GM12878 (cell line): ENCODE measurements at regions not wholly inside any gene's neighbourhood (a gene's known extent, or its start where the extent isn't known, plus 50 kb on each side); places are given as distances from the start of the nearest gene placed in this dataset.

Experiments
- ATAC-seq: fragments of 200-7000 bp; cut with Tn5 transposase; 3 replicates; pipeline ENCODE4 v1.9.1; 2020; ENCODE audit warnings: mild to moderate bottlenecking, moderate library complexity
- BruUV-seq: library from RNA; stranded (reverse); fragments of 400-500 nt; replicated peaks from 2 replicates; lab custom pipeline; 2021; lab: Mats Ljungman, UMichigan
- CTCF ChIA-PET: fragments of 300-600 bp; sonication (Branson Sonifier 250); formaldehyde crosslinking; extraction: SDS; loops from one replicate; lab custom pipeline; 2021; ENCODE audit warnings: inconsistent platforms; lab: Yijun Ruan, JAX
- POLR2A ChIA-PET: fragments of 350-600 bp; formaldehyde crosslinking; extraction: SDS; loops from one replicate; lab custom pipeline; 2021; ENCODE audit warnings: inconsistent platforms; lab: Charles Lee
- RAD21 ChIA-PET: fragments of 300-600 bp; sonication (Branson Sonifier 250); formaldehyde crosslinking; loops from one replicate; lab custom pipeline; 2023; ENCODE audit warnings: antibody characterized with exemption; ENCODE audit not compliant: unreplicated experiment; lab: Charles Lee
- SMC1A ChIA-PET: fragments of 300-600 bp; sonication (Branson Sonifier 250); formaldehyde crosslinking; loops from one replicate; lab custom pipeline; 2023; ENCODE audit not compliant: unreplicated experiment, uncharacterized antibody; lab: Charles Lee
- DNase-seq: peaks from one replicate; pipeline ENCODE4 v3.0.0-alpha.2; 2011; ENCODE audit warnings: low read depth, low spot score
- FAIRE-seq: peaks from 3 replicates; lab custom pipeline; 2011; peaks lifted over from hg19 to GRCh38; lab: Jason Lieb, UNC
- H2AFZ ChIP-seq: 2 replicates; pipeline ENCODE4 v1.6.0; 2011; ENCODE audit warnings: low read depth, low read length, control low read depth; ENCODE audit not compliant: control insufficient read depth
- H3K27ac ChIP-seq: 2 replicates; pipeline ENCODE4 v1.5.1; 2011; ENCODE audit warnings: control low read depth; ENCODE audit not compliant: control insufficient read depth, insufficient read depth
- H3K27me3 ChIP-seq, 2 experiments: replicated peaks in 1 of 2; 2 replicates each; pipeline versions ENCODE4 v1.6.0 to v1.6.1; 2011; ENCODE audit warnings: low read length in 1 of 2; ENCODE audit not compliant: control insufficient read depth in 2 of 2, insufficient read depth in 2 of 2
- H3K36me3 ChIP-seq, 2 experiments: 2 replicates each; pipeline ENCODE4 v1.5.1; 2011; ENCODE audit warnings: low read length in 1 of 2; ENCODE audit not compliant: control insufficient read depth in 2 of 2, insufficient read depth in 2 of 2
- H3K4me1 ChIP-seq: 2 replicates; pipeline ENCODE4 v1.6.1; 2011; ENCODE audit warnings: mild to moderate bottlenecking, low read length, moderate library complexity, mixed read lengths; ENCODE audit not compliant: control insufficient read depth, insufficient read depth
- H3K4me2 ChIP-seq: 2 replicates; pipeline ENCODE4 v1.6.0; 2011; ENCODE audit warnings: control low read depth; ENCODE audit not compliant: control insufficient read depth, insufficient read depth
- H3K4me3 ChIP-seq: fragments of 200-600 bp; sonication (generic); 2 replicates; pipeline ENCODE4 v1.5.1; 2016
- H3K79me2 ChIP-seq: 2 replicates; pipeline ENCODE4 v1.6.0; 2011; ENCODE audit warnings: low read length; ENCODE audit not compliant: control insufficient read depth, insufficient read depth
- H3K9ac ChIP-seq: 2 replicates; pipeline ENCODE4 v1.8.0; 2011; ENCODE audit warnings: low read length, control low read depth, mixed read lengths; ENCODE audit not compliant: control insufficient read depth, insufficient read depth
- H3K9me3 ChIP-seq: replicated peaks from 3 replicates; pipeline ENCODE4 v1.5.1; 2011; ENCODE audit warnings: mild to moderate bottlenecking, low read length; ENCODE audit not compliant: control insufficient read depth, insufficient read depth
- H4K20me1 ChIP-seq: 2 replicates; pipeline ENCODE4 v1.6.0; 2011; ENCODE audit not compliant: control insufficient read depth, insufficient read depth
- CBX3 ChIP-seq: fragments of 200-600 bp; sonication (generic); IDR thresholded peaks from 2 replicates; pipeline ENCODE4 v1.6.1; 2016; ENCODE audit warnings: low read depth, borderline replicate concordance
- CHD2 ChIP-seq: IDR thresholded peaks from 2 replicates; pipeline ENCODE4 v1.6.1; 2011; ENCODE audit warnings: low read depth, low read length, improper control_type of control experiment, borderline replicate concordance
- CREB1 ChIP-seq: IDR thresholded peaks from 2 replicates; pipeline ENCODE4 v1.6.1; 2012; ENCODE audit warnings: low read depth, mild to moderate bottlenecking, inconsistent platforms
- FOS ChIP-seq: IDR thresholded peaks from 3 replicates; pipeline ENCODE4 v1.6.1; 2011; ENCODE audit warnings: borderline replicate concordance; ENCODE audit not compliant: insufficient read length; ENCODE audit errors: extremely low read depth
- HDAC2 ChIP-seq: fragments of 200-600 bp; sonication (generic); IDR thresholded peaks from 2 replicates; pipeline ENCODE4 v1.6.1; 2017
- MYC ChIP-seq: IDR thresholded peaks from 2 replicates; pipeline ENCODE4 v1.6.1; 2011; ENCODE audit warnings: mild to moderate bottlenecking, low read length, moderate library complexity, inconsistent platforms; ENCODE audit not compliant: insufficient read depth, insufficient replicate concordance, insufficient read length, severe bottlenecking
- SUPT20H ChIP-seq: IDR thresholded peaks from 2 replicates; pipeline ENCODE4 v1.6.1; 2011; ENCODE audit warnings: low read depth, mild to moderate bottlenecking, low read length, moderate library complexity, borderline replicate concordance; ENCODE audit not compliant: control insufficient read depth
- USF1 ChIP-seq: IDR thresholded peaks from 2 replicates; pipeline ENCODE4 v1.6.1; 2011; ENCODE audit warnings: borderline replicate concordance, low read depth, mild to moderate bottlenecking, moderate library complexity, mixed read lengths, low read length; ENCODE audit not compliant: insufficient read depth; ENCODE audit errors: extremely low read length
- USF2 ChIP-seq: IDR thresholded peaks from 2 replicates; pipeline ENCODE4 v1.6.1; 2011; ENCODE audit warnings: low read depth, low read length, improper control_type of control experiment, borderline replicate concordance
- WGBS: methylation state at CpG from one replicate; pipeline ENCODE4 v1.1.6; 2016; ENCODE audit warnings: low lambda C conversion rate; ENCODE audit not compliant: insufficient replicate concordance, insufficient coverage; ENCODE audit errors: missing lambda C conversion rate; 5-methylcytosine and 5-hydroxymethylcytosine counted together
- in situ Hi-C: fragments of 300-500 bp; cut with MboI; formaldehyde crosslinking; loops from 9 replicates; pipeline ENCODE4 v1.14.3; 2018; ENCODE audit warnings: mixed read lengths
- intact Hi-C: fragments of 100-400 bp; cut with micrococcal nuclease; formaldehyde crosslinking; loops from one replicate; pipeline ENCODE4 v1.14.2; 2022; ENCODE audit not compliant: unreplicated experiment
- TF ChIP-seq, protein P1 (sequence below): fragments of 450-650 bp; IDR thresholded peaks from 2 replicates; pipeline ENCODE4 v1.6.1; 2016; ENCODE audit warnings: mild to moderate bottlenecking, moderate library complexity, borderline replicate concordance
- TF ChIP-seq, protein P2 (sequence below): fragments of 450-650 bp; IDR thresholded peaks from 2 replicates; pipeline ENCODE4 v1.6.1; 2017; ENCODE audit warnings: mild to moderate bottlenecking, low read depth, inconsistent platforms; ENCODE audit not compliant: poor library complexity, severe bottlenecking
- TF ChIP-seq, protein P3 (sequence below): IDR thresholded peaks from 2 replicates; pipeline ENCODE4 v1.6.1; 2011; ENCODE audit warnings: low read depth, mild to moderate bottlenecking, low read length, moderate library complexity, borderline replicate concordance; ENCODE audit errors: extremely low read depth
- TF ChIP-seq, protein P4 (sequence below): fragments of 450-650 bp; IDR thresholded peaks from 2 replicates; pipeline ENCODE4 v1.6.1; 2016; ENCODE audit warnings: mild to moderate bottlenecking

DNA sequence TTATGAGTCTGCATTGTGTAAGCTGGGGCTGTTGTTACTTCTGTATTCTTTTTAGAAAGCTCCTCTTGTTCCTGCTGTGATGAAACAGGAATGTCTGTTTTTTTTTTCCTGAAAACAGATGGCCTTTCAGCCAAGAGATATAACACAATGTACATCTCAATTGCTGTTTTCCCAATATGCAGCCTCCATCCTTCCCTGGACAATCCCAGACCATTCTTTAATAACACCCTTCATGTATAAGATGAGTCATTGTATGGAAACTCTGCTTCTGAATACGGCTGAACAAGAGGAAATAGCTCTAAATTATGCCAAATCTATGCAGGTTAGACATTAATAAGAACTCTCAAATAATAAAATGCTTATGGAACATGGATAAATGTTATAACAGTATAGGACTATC, 60.2 kb upstream of the LRRC4C start:
- no peaks in the 10 kb centered on the region for H4K20me1 ChIP-seq
- no peak overlapping the region for H3K4me2 ChIP-seq
- no peak overlapping the region for H3K9ac ChIP-seq
- no TSS peak for BruUV-seq
- no peak overlapping the region for H2AFZ ChIP-seq
- no peak overlapping the region for H3K27ac ChIP-seq
- intact Hi-C loops, result no loop called here
- DNase-seq (no peak), ATAC-seq (no peak), FAIRE-seq (no peak)
- no peak overlapping the region for H3K4me3 ChIP-seq
- ChIA-PET CTCF (interaction anchor here (0.8 kb wide), 1 partner anchor 10 kb away, joined by 4 read pairs; no protein-coding TSS in a partner anchor), POLR2A (no interaction called here), SMC1A (interaction anchor here (0.8 kb wide), 1 partner anchor 67 kb away, joined by 3 read pairs; no protein-coding TSS in a partner anchor), RAD21 (no interaction called here)
- no peaks in the 10 kb centered on the region for H3K79me2 ChIP-seq
- 0% methylated on average over 1 of the region's 1 CpG for WGBS
- H3K9me3 ChIP-seq, result no peaks in the 10 kb centered on the region
- H3K27me3 ChIP-seq, result no peaks in the 10 kb centered on the region
- no peaks in the 10 kb centered on the region for H3K36me3 ChIP-seq
- H3K4me1 ChIP-seq, result no peaks in the 10 kb centered on the region
- in situ Hi-C loops, result no loop called here
- TF ChIP-seq MYC, result no peak
- TF ChIP-seq, protein P1, sequence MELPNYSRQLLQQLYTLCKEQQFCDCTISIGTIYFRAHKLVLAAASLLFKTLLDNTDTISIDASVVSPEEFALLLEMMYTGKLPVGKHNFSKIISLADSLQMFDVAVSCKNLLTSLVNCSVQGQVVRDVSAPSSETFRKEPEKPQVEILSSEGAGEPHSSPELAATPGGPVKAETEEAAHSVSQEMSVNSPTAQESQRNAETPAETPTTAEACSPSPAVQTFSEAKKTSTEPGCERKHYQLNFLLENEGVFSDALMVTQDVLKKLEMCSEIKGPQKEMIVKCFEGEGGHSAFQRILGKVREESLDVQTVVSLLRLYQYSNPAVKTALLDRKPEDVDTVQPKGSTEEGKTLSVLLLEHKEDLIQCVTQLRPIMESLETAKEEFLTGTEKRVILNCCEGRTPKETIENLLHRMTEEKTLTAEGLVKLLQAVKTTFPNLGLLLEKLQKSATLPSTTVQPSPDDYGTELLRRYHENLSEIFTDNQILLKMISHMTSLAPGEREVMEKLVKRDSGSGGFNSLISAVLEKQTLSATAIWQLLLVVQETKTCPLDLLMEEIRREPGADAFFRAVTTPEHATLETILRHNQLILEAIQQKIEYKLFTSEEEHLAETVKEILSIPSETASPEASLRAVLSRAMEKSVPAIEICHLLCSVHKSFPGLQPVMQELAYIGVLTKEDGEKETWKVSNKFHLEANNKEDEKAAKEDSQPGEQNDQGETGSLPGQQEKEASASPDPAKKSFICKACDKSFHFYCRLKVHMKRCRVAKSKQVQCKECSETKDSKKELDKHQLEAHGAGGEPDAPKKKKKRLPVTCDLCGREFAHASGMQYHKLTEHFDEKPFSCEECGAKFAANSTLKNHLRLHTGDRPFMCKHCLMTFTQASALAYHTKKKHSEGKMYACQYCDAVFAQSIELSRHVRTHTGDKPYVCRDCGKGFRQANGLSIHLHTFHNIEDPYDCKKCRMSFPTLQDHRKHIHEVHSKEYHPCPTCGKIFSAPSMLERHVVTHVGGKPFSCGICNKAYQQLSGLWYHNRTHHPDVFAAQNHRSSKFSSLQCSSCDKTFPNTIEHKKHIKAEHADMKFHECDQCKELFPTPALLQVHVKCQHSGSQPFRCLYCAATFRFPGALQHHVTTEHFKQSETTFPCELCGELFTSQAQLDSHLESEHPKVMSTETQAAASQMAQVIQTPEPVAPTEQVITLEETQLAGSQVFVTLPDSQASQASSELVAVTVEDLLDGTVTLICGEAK, result no peak
- TF ChIP-seq SUPT20H, result no peak
- TF ChIP-seq, protein P2, sequence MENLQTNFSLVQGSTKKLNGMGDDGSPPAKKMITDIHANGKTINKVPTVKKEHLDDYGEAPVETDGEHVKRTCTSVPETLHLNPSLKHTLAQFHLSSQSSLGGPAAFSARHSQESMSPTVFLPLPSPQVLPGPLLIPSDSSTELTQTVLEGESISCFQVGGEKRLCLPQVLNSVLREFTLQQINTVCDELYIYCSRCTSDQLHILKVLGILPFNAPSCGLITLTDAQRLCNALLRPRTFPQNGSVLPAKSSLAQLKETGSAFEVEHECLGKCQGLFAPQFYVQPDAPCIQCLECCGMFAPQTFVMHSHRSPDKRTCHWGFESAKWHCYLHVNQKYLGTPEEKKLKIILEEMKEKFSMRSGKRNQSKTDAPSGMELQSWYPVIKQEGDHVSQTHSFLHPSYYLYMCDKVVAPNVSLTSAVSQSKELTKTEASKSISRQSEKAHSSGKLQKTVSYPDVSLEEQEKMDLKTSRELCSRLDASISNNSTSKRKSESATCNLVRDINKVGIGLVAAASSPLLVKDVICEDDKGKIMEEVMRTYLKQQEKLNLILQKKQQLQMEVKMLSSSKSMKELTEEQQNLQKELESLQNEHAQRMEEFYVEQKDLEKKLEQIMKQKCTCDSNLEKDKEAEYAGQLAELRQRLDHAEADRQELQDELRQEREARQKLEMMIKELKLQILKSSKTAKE, result no peak
- TF ChIP-seq FOS, result no peak
- TF ChIP-seq, protein P3, sequence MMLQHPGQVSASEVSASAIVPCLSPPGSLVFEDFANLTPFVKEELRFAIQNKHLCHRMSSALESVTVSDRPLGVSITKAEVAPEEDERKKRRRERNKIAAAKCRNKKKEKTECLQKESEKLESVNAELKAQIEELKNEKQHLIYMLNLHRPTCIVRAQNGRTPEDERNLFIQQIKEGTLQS, result no peak
- no peak for TF ChIP-seq CREB1
- no peak for TF ChIP-seq USF1
- TF ChIP-seq CHD2, result no peak
- TF ChIP-seq, protein P4, sequence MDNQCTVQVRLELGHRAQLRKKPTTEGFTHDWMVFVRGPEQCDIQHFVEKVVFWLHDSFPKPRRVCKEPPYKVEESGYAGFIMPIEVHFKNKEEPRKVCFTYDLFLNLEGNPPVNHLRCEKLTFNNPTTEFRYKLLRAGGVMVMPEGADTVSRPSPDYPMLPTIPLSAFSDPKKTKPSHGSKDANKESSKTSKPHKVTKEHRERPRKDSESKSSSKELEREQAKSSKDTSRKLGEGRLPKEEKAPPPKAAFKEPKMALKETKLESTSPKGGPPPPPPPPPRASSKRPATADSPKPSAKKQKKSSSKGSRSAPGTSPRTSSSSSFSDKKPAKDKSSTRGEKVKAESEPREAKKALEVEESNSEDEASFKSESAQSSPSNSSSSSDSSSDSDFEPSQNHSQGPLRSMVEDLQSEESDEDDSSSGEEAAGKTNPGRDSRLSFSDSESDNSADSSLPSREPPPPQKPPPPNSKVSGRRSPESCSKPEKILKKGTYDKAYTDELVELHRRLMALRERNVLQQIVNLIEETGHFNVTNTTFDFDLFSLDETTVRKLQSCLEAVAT, result no peak
- no peak for TF ChIP-seq CBX3
- no peak for TF ChIP-seq HDAC2
- TF ChIP-seq USF2, result no peak
